GM19025 (cell line): ENCODE measurements at regions not wholly inside any gene's neighbourhood (a gene's known extent, or its start where the extent isn't known, plus 50 kb on each side); places are given as distances from the start of the nearest gene placed in this dataset.

Experiments
- ATAC-seq: cut with Tn5 transposase; IDR thresholded peaks from one replicate; pipeline ENCODE4 v1.9.1; 2021; ENCODE audit warnings: mild to moderate bottlenecking, low read depth, moderate library complexity; ENCODE audit not compliant: unreplicated experiment

DNA sequence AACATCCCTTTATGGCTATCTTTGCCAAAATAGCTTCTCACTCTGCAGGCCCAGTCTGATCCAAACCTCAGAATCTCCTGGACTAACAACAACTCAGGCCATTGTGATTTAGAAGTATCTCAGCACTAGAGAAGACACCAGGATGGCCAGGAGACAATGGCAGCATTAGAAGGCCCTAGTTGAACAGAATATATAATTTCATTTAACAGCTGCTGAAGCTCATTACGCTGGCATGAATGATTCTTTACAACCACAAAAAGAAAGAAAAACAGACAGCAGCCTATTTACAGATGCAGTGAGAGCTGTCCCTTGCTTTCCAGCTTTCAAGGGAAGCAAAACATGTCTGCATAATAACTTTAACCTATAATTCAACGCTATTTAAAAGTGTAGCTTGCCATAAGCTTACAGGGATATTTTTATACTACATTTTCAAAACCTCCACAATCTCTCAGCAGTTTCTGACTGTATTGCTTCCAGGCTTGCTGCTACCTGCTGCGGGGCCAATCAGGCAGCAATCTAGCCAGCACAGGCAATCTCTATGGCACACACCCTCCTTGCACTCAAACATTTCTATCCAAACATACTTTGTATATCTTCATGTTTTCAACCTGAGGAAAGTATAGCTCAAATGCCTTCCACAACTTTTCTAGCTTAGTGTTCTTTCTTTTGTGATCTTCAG, 107.3 kb downstream of the OGFRL1 start:
- ATAC-seq, result no peak

DNA sequence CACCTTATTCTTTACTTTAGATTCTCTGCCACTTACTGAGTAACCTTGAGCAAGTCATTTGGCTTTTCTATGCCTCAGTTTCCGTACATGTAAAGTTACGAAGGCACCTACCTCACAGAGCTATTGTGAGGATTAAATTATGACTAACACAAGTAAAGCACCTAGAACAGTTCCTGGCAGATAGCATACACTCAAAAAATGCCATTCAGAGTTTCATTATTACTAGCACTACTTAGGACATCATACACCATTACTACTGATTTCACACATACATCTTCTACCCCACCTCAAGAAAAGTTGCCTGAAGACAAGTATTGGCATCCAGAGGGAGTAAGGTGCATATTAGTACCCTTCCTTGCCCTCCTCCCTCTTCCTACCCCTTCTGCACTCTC, 107.8 kb downstream of the OGFRL1 start:
- peak; percentile 79 for ATAC-seq

DNA sequence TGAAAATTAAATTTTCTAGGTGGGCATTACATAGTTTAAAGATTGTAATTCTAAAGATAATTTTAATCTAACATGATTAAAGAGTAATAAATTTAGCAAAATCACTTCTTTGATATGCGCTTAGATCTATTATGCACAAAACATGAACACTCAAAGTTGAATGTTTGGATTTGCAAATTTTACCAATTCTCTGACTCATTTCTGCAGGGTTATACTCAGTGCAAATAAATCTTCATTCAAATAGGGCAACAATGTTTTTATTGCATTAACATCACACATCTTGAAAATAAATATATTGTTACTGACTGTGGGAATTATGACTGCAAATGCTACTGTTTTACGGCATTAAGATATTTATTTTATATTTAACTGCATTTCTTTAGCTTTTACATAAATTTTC, 110.7 kb downstream of the OGFRL1 start:
- ATAC-seq, result no peak

DNA sequence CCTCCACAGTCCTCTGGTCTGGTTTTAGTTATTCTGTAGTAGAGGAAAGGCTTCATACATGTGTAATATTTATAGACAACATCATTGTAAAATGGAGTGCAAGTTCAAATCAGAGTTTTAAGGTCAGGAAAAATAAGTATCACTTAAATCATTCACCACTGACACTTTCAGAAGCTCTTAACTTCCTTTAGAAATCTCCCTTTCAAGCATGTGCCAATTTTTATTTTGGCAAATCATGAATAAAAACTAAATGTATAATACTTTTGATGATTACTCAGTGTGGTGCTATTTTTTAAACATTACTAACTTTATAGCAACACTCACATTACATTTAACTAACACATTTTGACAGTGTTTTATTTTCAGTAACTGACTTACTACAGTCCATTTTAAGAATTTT, 112.2 kb downstream of the OGFRL1 start:
- ATAC-seq, result no peak

DNA sequence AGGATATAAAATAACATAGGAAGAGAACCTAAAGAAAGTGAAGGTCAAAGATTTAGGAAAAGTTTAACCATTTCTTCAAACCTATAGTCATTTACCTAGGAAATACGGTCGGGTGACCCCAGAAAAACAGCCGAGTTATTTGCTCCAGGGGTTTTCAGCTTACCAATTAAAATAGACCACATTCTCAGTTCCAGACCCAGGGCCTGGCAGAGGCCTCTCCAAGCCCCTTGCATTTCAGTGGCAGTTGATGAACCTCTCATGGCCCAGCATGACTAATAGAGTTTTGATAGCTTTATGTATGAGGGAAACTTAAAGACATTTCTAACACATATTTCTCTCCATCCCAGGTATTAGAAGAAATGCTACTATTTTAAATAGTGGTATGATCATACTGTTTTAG, 113.5 kb downstream of the OGFRL1 start:
- no peak for ATAC-seq

DNA sequence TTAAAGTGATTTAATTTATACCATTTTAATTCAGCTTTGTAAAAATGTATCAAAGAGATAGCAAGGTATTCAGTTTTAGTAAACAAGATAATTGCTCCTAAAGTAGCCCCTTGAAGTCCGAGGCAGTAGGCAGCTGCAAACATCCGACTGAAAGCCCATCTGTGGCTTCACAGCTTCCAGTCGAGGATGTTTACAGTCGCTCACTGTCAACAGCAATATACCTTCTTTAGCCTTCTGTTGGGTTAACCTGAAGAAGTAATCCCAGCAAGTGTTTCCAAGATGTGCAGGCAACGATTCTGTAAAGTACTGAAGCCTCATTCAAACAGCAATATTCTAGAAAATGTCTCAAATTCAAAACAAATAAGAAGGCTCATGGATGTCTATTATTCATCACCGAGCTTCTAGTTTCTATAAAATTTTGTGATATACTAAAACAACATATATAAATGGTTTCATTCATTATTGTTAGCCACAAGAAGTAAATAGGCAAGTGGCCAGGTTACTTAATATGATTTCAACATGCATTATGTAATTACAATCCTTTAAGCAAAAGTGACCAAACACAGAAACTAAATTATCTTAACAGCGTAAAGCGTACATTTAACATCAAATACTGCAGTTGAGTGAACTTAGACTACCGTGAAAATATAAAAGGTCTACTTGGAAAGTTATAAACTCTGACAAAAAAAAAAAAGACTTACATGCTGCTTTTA, 115.0 kb downstream of the OGFRL1 start:
- no peak for ATAC-seq

DNA sequence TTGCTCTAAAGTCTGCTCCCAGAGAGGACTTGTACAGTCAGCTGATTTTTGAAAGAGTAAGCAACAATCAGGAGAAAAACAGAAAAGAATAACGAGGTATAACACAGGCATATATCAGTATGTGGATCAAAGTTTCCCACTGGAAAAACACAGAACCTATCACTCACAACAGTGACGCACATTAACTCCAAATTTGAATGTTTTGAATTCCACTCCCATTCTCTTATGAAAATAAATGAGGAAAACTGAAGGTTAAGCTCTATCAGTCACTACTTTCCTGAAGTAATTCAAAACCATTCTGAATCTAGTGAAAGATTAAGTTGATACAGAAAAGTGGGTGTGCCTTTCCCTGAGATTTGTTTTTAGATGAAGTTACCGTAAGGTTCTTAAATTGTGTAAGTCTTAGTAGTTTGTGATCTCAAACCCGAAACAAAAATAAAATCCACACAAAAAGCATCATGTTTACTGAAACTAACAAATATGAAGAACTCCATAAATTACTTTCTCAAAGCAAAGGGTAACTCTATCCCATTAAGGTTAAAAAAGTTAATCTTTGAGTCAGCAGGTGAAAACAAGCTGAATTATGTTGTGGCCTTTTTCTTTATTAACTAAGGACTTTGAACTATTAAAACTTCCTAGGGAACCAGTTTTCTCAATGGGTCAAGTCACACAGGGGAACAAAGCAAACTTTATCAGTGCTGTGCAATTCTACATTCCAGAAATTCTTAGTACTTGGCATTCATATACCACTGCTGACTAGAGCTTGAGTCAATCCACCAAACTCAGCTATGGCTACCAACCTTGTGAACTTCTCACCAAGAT, 115.7 kb downstream of the OGFRL1 start:
- ATAC-seq, result no peak

DNA sequence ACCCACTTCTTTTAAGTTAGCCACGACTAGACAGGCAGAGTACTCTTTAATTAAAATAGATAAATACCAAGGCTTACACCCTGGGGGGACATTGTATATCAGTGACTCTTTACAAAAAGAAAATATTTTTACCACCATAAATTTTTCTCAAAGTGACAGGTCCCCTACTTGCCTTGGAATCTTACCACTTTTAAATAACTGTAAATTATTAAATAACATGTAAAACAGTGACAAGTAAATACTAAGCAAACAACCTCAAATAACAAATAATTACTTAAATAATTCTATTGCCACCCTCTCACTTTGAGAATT, 116.3 kb downstream of the OGFRL1 start:
- ATAC-seq, result no peak

DNA sequence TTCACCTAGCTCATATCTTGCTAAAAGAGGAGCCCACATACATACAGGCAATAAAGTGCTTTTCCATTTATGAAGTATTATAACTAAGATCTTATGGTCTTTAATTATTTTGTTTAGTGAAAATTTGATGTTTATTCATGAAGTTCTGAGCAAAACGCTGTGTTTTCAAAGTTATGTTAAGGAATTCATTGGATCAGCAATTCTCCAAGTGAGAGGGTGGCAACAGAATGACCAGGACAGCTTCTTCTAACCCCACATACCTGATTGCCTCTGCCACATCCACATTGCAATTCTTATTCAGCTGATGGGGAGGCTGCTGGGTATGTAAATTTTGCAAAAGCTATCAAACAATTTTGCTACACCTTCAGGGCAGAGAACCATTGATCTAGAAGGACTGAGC, 116.8 kb downstream of the OGFRL1 start:
- no peak for ATAC-seq

DNA sequence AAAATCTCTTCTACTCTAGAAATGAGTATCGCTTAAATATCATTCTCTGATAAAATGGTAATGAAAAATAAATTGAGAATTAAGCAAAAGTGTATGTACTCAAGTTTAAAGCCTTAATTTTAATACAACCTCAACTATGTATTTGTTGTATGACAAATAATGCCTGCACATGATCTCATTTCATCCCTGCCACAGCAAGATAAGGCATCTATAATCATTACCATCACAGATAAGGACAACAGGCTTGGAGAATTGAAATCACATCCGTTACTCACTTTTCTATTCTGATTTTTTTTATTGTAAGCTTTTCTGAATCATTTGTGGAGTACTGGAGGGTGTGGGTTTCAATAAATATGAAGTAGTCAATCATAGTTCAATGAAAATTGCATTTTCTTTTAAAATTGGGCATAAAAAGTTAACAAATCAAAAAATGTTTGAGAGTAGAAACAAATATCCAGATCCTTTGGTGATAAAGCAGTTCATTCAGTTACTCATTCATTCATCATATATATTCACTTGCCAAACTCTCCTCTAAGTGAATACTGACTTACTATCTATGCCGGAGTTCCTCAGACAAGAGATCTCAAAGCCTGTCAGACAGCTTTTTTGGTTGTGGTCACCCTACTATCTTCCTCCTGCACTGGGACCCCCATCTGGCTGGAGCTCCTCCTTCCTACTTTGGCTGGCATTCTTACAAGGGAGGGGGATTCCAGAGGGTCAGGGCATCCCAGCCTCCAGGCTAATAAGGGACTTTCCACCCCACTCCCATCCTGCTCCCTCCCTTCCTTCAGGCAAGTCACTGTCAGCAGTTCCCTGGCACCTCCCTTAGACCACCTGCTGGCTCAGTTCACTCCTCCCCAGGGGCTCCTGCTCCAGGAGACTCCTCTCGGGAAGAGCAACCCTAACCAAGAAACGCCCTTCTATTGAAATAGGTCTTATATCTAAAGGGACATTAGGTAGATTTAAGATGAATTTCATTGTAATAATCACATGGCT, 118.6 kb downstream of the OGFRL1 start:
- no peak for ATAC-seq

DNA sequence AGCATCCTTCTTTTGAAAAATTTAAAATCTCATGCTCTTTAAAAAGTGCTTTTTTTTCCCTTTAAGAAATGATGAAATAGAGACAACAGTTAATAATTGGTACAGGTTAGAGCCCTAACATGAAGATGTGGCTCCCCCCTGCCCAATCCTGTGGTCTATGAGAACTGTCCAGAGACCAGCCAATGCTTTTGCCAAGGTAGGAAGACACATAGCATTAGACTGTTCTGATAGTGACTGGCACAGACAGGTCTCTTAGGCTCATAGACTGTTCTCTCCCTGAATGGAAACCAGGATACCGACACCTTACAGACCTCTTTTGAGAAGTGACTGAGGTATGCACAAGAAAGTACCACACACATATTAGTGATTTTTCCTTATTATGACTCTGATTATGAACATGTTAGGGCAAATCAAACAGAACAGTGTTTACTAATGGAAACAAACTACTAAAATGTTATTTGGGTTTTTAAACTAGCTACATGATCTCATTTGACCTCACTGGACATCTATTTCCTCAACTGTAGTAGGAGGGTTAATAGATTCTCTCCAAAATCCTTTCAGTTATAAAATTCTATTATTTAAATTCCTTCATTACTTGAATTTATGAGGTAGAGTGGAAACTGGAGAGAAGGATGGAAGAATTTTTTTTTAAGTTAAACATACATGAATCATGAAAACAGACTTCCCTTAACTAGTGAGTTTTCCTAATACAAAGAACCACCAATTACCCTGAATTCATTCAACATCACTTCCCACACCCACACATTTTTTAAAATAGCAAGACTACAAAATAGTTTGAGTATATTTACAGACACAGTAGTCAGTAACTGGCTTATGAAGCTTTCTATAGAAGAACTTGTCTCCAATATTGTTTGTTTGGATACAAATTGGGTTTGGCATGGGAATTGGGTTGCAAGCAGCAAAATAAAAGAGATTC, 120.4 kb downstream of the OGFRL1 start:
- no peak for ATAC-seq

DNA sequence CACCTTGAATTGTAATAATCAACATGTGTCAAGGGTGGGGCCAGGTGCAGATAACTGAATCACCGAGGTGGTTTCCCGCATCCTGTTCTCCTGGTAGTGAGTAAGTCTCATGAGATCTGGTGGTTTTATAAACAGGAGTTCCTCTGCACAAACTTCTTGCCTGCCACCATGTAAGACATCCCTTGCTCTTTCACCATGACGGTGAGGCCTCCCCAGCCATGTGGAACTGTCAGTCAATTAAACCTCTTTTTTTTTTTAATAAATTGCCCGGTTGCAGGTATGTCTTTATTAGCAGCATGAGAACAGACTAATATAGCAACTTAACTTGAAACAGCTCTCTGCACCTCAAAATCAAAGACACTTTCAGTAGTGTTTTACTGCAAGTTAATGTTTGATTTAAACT, 121.6 kb downstream of the OGFRL1 start:
- ATAC-seq, result no peak

DNA sequence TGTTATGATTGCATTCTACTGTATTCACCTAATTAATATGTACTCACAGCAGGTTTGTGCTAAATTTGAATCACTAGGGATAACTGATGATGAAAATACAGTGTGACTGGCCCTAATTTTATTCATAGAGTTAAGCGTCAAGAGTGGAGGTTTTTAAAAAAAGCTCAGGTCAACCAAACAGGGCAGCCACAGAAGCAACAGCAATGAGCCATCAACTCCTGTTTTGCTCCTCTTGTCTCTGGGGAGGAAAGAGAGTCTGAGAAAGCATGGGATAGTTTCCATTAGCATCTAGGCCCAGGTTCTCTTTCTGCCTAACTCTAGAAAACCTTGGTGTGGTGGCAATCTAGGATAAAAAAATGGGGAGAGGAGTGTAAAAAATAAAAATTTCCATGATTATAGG, 122.1 kb downstream of the OGFRL1 start:
- no peak for ATAC-seq

DNA sequence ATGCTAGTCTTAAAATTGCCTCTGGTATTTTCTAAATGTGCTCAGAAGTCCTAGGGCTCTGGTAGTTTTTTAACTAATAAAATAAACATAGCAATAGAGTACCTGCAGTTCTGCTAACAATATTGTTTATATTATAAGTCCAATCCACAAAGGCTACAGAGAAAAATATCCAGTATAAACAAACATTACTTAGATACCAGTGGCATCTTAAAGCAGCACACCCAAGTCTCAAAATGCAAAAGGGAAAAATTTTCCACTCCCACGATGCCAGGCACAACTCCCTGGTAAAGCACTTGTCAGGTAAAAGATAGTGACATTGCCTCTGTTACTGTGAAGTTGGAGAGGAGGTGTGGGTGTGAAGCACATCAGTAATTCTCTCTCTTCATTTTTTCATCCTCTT, 123.3 kb downstream of the OGFRL1 start:
- ATAC-seq, result no peak

DNA sequence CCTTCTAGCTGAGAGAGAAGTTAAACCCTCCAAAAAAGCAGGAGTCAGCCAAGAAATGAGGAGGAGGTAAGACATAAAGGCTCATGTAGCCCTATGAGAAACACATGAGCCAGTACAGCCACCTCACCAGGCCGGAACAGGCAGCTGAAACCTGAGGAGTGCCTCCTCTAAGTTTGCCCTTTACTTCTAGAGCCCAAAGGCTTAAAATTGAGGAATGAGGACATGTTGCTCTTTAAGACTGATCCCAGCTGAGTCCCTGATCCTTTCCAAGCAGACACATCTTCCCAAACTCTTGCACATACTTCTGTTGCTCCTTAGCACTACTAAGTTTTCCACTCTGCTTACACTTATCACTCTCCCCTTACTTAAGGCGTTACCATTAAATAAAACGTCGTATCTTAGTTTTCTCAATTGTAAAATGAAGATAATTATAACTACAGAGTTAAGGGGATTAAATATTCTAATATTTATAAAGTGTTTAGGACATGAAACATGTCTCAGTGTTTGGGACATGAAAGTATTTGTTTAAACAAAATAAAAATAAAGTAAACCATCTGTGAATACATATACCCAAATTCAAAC, 124.0 kb downstream of the OGFRL1 start:
- no peak for ATAC-seq

DNA sequence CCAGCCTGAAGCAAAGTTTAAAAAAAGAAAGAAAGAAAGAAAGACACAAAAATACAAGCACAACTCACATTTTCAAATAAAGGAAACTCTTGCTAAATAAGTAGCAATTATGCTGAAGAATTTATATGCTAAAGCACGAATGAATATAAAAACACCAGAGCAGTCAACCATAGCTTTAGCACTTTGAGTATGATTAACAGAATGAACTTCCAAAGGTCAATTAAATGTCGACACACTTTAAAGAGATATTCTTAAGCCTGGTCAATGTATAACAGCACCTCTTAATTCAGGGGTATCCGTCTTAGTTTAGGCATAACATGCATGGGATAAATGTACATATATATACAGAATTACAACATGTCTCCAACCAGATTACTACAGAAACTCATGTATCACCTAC, 125.9 kb downstream of the OGFRL1 start:
- ATAC-seq, result no peak

DNA sequence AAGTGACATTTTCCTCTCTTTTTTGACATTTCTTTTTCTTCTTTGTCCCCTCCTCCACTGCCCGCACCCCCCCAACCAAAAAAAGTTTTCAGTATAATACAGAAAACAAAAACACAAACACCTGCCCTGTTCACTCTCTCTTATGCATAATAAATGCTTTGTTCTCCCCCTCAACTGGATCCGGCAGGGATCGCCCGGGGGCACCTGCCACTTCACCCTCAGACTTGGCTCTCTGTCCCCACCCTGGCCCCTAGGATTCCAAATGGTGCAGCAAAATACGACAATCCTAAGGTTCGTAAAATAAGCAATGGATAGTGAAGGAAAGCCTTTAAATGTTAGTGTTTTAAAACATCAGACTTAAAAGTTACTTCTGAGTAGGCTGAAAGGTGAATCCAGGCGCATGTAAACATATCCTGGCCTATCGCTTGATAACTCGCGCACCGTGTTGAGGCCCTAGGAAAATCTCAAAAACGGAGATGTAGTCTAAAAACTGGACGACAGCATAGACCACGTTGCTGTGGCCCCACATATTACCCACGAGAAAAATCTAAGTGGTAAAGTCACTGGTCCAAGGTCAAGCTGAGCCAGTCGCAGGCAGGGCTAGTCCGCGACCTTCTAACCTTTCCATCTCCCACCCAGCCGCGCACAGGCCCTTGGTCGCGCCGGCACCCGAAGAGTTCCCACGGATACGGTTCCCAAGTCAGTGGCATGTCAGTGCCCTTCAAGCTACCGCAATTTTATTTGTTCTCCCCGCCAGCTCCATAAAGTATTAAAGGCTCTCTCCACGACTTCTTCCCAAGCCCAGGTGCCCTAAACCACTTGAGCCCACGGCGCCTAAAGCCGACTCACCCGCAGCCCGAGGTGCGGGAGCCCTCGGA, 130.8 kb downstream of the OGFRL1 start:
- ATAC-seq, result no peak

DNA sequence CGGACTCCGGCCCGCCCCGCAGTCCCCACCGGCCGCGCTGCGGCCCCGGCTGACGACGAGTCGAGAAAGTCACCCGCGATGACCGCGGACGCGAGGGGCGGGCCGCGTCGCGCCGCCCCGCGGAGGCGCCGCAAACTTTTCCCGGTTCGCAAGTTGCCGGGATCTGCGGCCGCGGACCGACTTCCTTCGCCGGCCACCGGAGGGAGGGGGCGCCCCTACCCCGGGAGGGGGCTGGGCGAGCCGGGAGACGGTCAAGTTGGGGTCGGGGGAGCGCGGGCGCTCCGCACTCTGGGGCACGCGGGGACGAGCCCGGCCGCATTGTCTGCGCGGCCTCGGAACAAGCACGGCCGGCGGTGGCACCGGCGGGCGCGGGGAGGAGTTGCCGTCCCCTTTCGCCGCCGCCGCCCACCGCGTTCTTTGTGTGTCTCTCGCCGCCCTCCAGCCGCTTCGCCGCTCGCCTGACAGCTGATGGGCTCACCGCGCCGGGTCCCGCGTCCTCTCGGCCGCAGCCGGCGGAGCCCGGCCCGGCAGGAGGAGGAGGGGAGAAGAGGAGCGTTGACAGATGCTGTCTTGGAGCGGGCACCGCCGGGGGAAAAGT, 131.6 kb downstream of the OGFRL1 start:
- peak; percentile 43 for ATAC-seq
